ENCODE measurements at regions not wholly inside any gene's neighbourhood (a gene's known extent, or its start where the extent isn't known, plus 50 kb on each side); places are given as distances from the start of the nearest gene placed in this dataset.

GRCh38 chr3:39744746-39745145 is 64.7 kb upstream of the MYRIP start:
- no peak for DNase-seq (ENCODE audit: low spot score)
- FAIRE-seq = no peak

GRCh38 chr3:39748002-39748401 is 61.4 kb upstream of the MYRIP start:
- no peak for FAIRE-seq

GRCh38 chr3:39748763-39749162 is 60.6 kb upstream of the MYRIP start:
- DNase-seq (ENCODE audit: low spot score) (no peak), FAIRE-seq (no peak)

More at GRCh38 chr3:39748002-39748401, 61.4 kb upstream of the MYRIP start:
- DNase-seq (ENCODE audit: low spot score) = no peak

GRCh38 chr3:39750712-39751111 is 58.7 kb upstream of the MYRIP start:
- DNase-seq (ENCODE audit: low spot score) (no peak), FAIRE-seq (no peak)

GRCh38 chr3:39751286-39751685 is 58.1 kb upstream of the MYRIP start:
- no peak for FAIRE-seq
- no peak for DNase-seq (ENCODE audit: low spot score)

GRCh38 chr3:39752019-39752637 is 57.3 kb upstream of the MYRIP start:
- no peak for FAIRE-seq
- no peak for DNase-seq (ENCODE audit: low spot score)

GRCh38 chr3:39752751-39753150 is 56.7 kb upstream of the MYRIP start:
- no peak for DNase-seq (ENCODE audit: low spot score)
- no peak for FAIRE-seq

- DNase-seq (ENCODE audit: low spot score) (no peak), FAIRE-seq (no peak)
Measured at GRCh38 chr3:39753391-39753790, 56.0 kb upstream of the MYRIP start.

- DNase-seq (ENCODE audit: low spot score) = no peak
- no peak for FAIRE-seq
Measured at GRCh38 chr3:39754549-39754948, 54.9 kb upstream of the MYRIP start.

GRCh38 chr3:39755100-39755499 is 54.3 kb upstream of the MYRIP start:
- FAIRE-seq = no peak

GRCh38 chr3:39757307-39757706 is 52.1 kb upstream of the MYRIP start:
- DNase-seq (ENCODE audit: low spot score) (no peak), FAIRE-seq (no peak)

More at GRCh38 chr3:39755100-39755499, 54.3 kb upstream of the MYRIP start:
- no peak for DNase-seq (ENCODE audit: low spot score)

All from urothelium cell line (cell line).